Mesendoderm (in vitro differentiated cells): ENCODE measurements at regions not wholly inside any gene's neighbourhood (a gene's known extent, or its start where the extent isn't known, plus 50 kb on each side); places are given as distances from the start of the nearest gene placed in this dataset.

Source experiments
- DNase-seq: peaks from one replicate; pipeline ENCODE4 v3.0.0; 2013
- H2AK5ac ChIP-seq: 2 replicates; pipeline ENCODE4 v1.6.1; 2013; ENCODE audit warnings: low read length, inconsistent platforms
- H2BK120ac ChIP-seq: 2 replicates; pipeline ENCODE4 v1.6.1; 2013; ENCODE audit warnings: low read depth, mild to moderate bottlenecking, low read length, moderate library complexity, mixed read lengths
- H2BK15ac ChIP-seq: replicated peaks from 2 replicates; pipeline ENCODE4 v1.6.1; 2013; ENCODE audit warnings: low read depth, mild to moderate bottlenecking, moderate library complexity
- H2BK5ac ChIP-seq: 2 replicates; pipeline ENCODE4 v1.6.1; 2013; ENCODE audit warnings: low read length, inconsistent platforms
- H3K18ac ChIP-seq: 2 replicates; pipeline ENCODE4 v1.6.1; 2013; ENCODE audit warnings: mild to moderate bottlenecking, low read length, mixed read lengths
- H3K23ac ChIP-seq: one replicate; pipeline ENCODE4 v1.6.1; 2013; ENCODE audit warnings: low read length
- H3K27ac ChIP-seq: 2 replicates; pipeline ENCODE4 v1.5.1; 2013; ENCODE audit warnings: low read depth, mild to moderate bottlenecking, inconsistent platforms, low read length, moderate library complexity
- H3K27me3 ChIP-seq: 2 replicates; pipeline ENCODE4 v1.6.1; 2013; ENCODE audit warnings: low read length, control low read depth, mild to moderate bottlenecking, inconsistent platforms; ENCODE audit not compliant: insufficient read depth, poor library complexity
- H3K36me3 ChIP-seq: 2 replicates; pipeline ENCODE4 v1.6.1; 2013; ENCODE audit warnings: low read length, inconsistent platforms; ENCODE audit not compliant: control insufficient read depth, insufficient read depth
- H3K4ac ChIP-seq: one replicate; pipeline ENCODE4 v1.6.1; 2013; ENCODE audit warnings: low read depth, mild to moderate bottlenecking, low read length, moderate library complexity
- H3K4me1 ChIP-seq: 2 replicates; pipeline ENCODE4 v1.6.1; 2013; ENCODE audit warnings: low read depth, low read length, inconsistent platforms; ENCODE audit not compliant: control insufficient read depth
- H3K4me2 ChIP-seq: 2 replicates; pipeline ENCODE4 v1.6.1; 2013; ENCODE audit warnings: low read length
- H3K4me3 ChIP-seq: 2 replicates; pipeline ENCODE4 v1.5.1; 2013; ENCODE audit warnings: mild to moderate bottlenecking, low read length
- H3K56ac ChIP-seq: one replicate; pipeline ENCODE4 v1.6.1; 2013; ENCODE audit warnings: low read length
- H3K79me1 ChIP-seq: 2 replicates; pipeline ENCODE4 v1.6.1; 2013; ENCODE audit warnings: low read length, inconsistent platforms
- H3K79me2 ChIP-seq: 2 replicates; pipeline ENCODE4 v1.6.1; 2013; ENCODE audit warnings: mild to moderate bottlenecking, low read length; ENCODE audit not compliant: control insufficient read depth, insufficient read depth
- H3K9ac ChIP-seq: 2 replicates; pipeline ENCODE4 v1.6.1; 2013; ENCODE audit warnings: low read length, inconsistent platforms
- H4K5ac ChIP-seq: one replicate; pipeline ENCODE4 v1.6.1; 2013; ENCODE audit warnings: low read length
- H4K8ac ChIP-seq: one replicate; pipeline ENCODE4 v1.6.1; 2013; ENCODE audit warnings: low read depth, mild to moderate bottlenecking, control low read depth, low read length, moderate library complexity
- WGBS: extraction: QIAGEN DNeasy Blood & Tissue Kit; methylation state at CpG from one replicate; pipeline ENCODE4 v1.1.7; 2013; ENCODE audit warnings: low lambda C conversion rate, missing lambda C conversion rate; ENCODE audit not compliant: insufficient coverage; ENCODE audit errors: extremely low coverage; 5-methylcytosine and 5-hydroxymethylcytosine counted together

GRCh38 chr10:89142590-89142989 is 64.5 kb downstream of the CH25H start:
- no peak overlapping the region for H3K56ac ChIP-seq
- no peaks in the 10 kb centered on the region for H3K36me3 ChIP-seq
- no peak overlapping the region for H3K4ac ChIP-seq
- H2BK120ac ChIP-seq, result no peak overlapping the region
- H3K4me3 ChIP-seq, result no peak overlapping the region
- no peaks in the 10 kb centered on the region for H3K27me3 ChIP-seq
- no peaks in the 10 kb centered on the region for H3K4me1 ChIP-seq
- no peak overlapping the region for H3K23ac ChIP-seq
- no peak overlapping the region for H4K8ac ChIP-seq
- H3K27ac ChIP-seq, result no peak overlapping the region
- H2BK15ac ChIP-seq, result no peak overlapping the region
- no peaks in the 10 kb centered on the region for H3K79me2 ChIP-seq
- H3K9ac ChIP-seq, result no peak overlapping the region
- H3K79me1 ChIP-seq, result no peaks in the 10 kb centered on the region
- DNase-seq, result no peak
- no peak overlapping the region for H3K4me2 ChIP-seq
- H4K5ac ChIP-seq, result no peak overlapping the region
- H2BK5ac ChIP-seq, result no peak overlapping the region
- no CpG with 5 or more reads among the region's 2 CpGs for WGBS
- no peak overlapping the region for H2AK5ac ChIP-seq
- no peak overlapping the region for H3K18ac ChIP-seq

- Histone ChIP-seq H3K4me2 (no peak overlapping the region), H3K18ac (no peak overlapping the region), H2BK120ac (no peak overlapping the region), H3K4ac (no peak overlapping the region), H3K79me1 (no peaks in the 10 kb centered on the region), H3K4me3 (no peak overlapping the region), H3K27ac (no peak overlapping the region), H3K9ac (no peak overlapping the region), H2AK5ac (no peak overlapping the region), H3K23ac (no peak overlapping the region), H4K5ac (no peak overlapping the region), H3K36me3 (no peaks in the 10 kb centered on the region), H3K4me1 (no peaks in the 10 kb centered on the region), H3K27me3 (no peaks in the 10 kb centered on the region), H2BK5ac (no peak overlapping the region), H3K56ac (no peak overlapping the region), H4K8ac (no peak overlapping the region), H3K79me2 (no peaks in the 10 kb centered on the region), H2BK15ac (no peak overlapping the region)
- no peak for DNase-seq
- no CpG with 5 or more reads among the region's 1 CpG for WGBS
Measured at GRCh38 chr10:89138755-89139490, 68.2 kb downstream of the CH25H start.

GRCh38 chr10:89134963-89135362 is 72.2 kb downstream of the CH25H start:
- H3K36me3 ChIP-seq, result no peaks in the 10 kb centered on the region
- no peaks in the 10 kb centered on the region for H3K4me1 ChIP-seq
- H3K56ac ChIP-seq, result no peak overlapping the region
- H3K27me3 ChIP-seq, result no peaks in the 10 kb centered on the region
- no peak overlapping the region for H3K4ac ChIP-seq
- H4K8ac ChIP-seq, result no peak overlapping the region
- no peaks in the 10 kb centered on the region for H3K79me1 ChIP-seq
- no peak overlapping the region for H4K5ac ChIP-seq
- H3K9ac ChIP-seq, result no peak overlapping the region
- H3K79me2 ChIP-seq, result no peaks in the 10 kb centered on the region
- no peak overlapping the region for H2BK120ac ChIP-seq
- H3K4me2 ChIP-seq, result no peak overlapping the region
- no peak overlapping the region for H2BK15ac ChIP-seq
- H3K18ac ChIP-seq, result no peak overlapping the region
- H3K4me3 ChIP-seq, result no peak overlapping the region
- DNase-seq, result no peak
- H2BK5ac ChIP-seq, result no peak overlapping the region
- no peak overlapping the region for H3K27ac ChIP-seq
- no peak overlapping the region for H2AK5ac ChIP-seq
- no peak overlapping the region for H3K23ac ChIP-seq

- Histone ChIP-seq H3K9ac (no peak overlapping the region), H3K23ac (no peak overlapping the region), H3K79me2 (no peaks in the 10 kb centered on the region), H4K8ac (no peak overlapping the region), H3K4me1 (no peaks in the 10 kb centered on the region), H3K56ac (no peak overlapping the region), H3K27ac (no peak overlapping the region), H2BK15ac (no peak overlapping the region), H3K36me3 (no peaks in the 10 kb centered on the region), H3K4me2 (no peak overlapping the region), H3K79me1 (no peaks in the 10 kb centered on the region), H2AK5ac (no peak overlapping the region), H3K4me3 (no peak overlapping the region), H3K18ac (no peak overlapping the region), H3K4ac (no peak overlapping the region), H2BK120ac (no peak overlapping the region), H2BK5ac (no peak overlapping the region), H4K5ac (no peak overlapping the region), H3K27me3 (no peaks in the 10 kb centered on the region)
- no peak for DNase-seq
- no CpG with 5 or more reads among the region's 4 CpGs for WGBS
Measured at GRCh38 chr10:89129911-89130310, 77.2 kb downstream of the CH25H start.

- no peaks in the 10 kb centered on the region for H3K27me3 ChIP-seq
- DNase-seq, result no peak
- no peak overlapping the region for H3K56ac ChIP-seq
- no peak overlapping the region for H2BK5ac ChIP-seq
- no peak overlapping the region for H3K4me2 ChIP-seq
- no CpG with 5 or more reads among the region's 4 CpGs for WGBS
- no peak overlapping the region for H3K23ac ChIP-seq
- no peaks in the 10 kb centered on the region for H3K4me1 ChIP-seq
- no peak overlapping the region for H3K27ac ChIP-seq
- H3K79me2 ChIP-seq, result no peaks in the 10 kb centered on the region
- H2BK15ac ChIP-seq, result no peak overlapping the region
- no peaks in the 10 kb centered on the region for H3K36me3 ChIP-seq
- H2BK120ac ChIP-seq, result no peak overlapping the region
- H4K8ac ChIP-seq, result no peak overlapping the region
- H3K79me1 ChIP-seq, result no peaks in the 10 kb centered on the region
- no peak overlapping the region for H3K9ac ChIP-seq
- H3K18ac ChIP-seq, result no peak overlapping the region
- no peak overlapping the region for H3K4me3 ChIP-seq
- H3K4ac ChIP-seq, result no peak overlapping the region
- no peak overlapping the region for H4K5ac ChIP-seq
- H2AK5ac ChIP-seq, result no peak overlapping the region
Measured at GRCh38 chr10:89122433-89123051, 84.6 kb downstream of the CH25H start.

GRCh38 chr10:89121764-89122020 is 85.4 kb downstream of the CH25H start:
- Histone ChIP-seq H3K9ac (no peak overlapping the region), H3K79me1 (no peaks in the 10 kb centered on the region), H3K18ac (no peak overlapping the region), H3K27me3 (no peaks in the 10 kb centered on the region), H4K8ac (no peak overlapping the region), H3K56ac (no peak overlapping the region), H3K36me3 (no peaks in the 10 kb centered on the region), H2AK5ac (no peak overlapping the region), H3K4me2 (no peak overlapping the region), H2BK120ac (no peak overlapping the region), H2BK5ac (no peak overlapping the region), H2BK15ac (no peak overlapping the region), H3K23ac (no peak overlapping the region), H3K4me3 (no peak overlapping the region), H3K27ac (no peak overlapping the region), H3K79me2 (no peaks in the 10 kb centered on the region), H3K4ac (no peak overlapping the region), H4K5ac (no peak overlapping the region), H3K4me1 (no peaks in the 10 kb centered on the region)
- DNase-seq, result no peak
